ENCODE measurements at regions not wholly inside any gene's neighbourhood (a gene's known extent, or its start where the extent isn't known, plus 50 kb on each side); places are given as distances from the start of the nearest gene placed in this dataset.

DNA sequence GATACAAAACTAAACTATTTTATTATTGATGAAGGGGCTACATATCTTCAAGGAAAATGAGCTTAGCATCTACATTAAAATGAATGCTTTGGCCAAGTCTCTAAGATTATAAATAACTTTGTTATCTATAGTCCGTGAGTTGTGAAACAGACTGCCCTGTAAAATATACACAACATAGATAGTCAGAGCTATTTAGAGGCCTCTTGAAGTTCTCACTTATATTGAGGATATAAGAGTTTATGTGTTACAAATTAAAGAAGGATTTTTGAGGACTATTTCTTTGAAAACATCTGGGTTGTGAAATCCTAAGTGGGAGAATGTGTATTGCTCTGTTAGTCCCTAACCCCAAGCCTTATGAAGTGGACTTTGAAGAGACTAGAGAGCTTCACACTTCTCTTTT lies 292.0 kb upstream of the CDH2 start:
- Histone ChIP-seq H3K9ac (replicated peaks in 1 of 4; ENCODE audit: extremely low read depth in 1 of 4, low read depth in 3 of 4, low read length in 3 of 4) (no peak overlapping the region), H3K4ac (replicated peaks; ENCODE audit: insufficient read length, low read depth, low read length) (no peak overlapping the region), H2BK5ac (ENCODE audit: low read depth, low read length) (no peak overlapping the region), H4K8ac (ENCODE audit: extremely low read depth, insufficient read depth, low read length) (no peak overlapping the region), H3K4me3 (ENCODE audit: extremely low read depth in 1 of 4, insufficient read depth in 2 of 4, low read depth in 3 of 4, low read length in 4 of 4) (no peak overlapping the region), H2BK12ac (ENCODE audit: low read depth, low read length) (no peak overlapping the region), H3K23me2 (ENCODE audit: low read depth, low read length) (no peaks in the 10 kb centered on the region), H4K20me1 (replicated peaks in 1 of 2; ENCODE audit: control insufficient read depth in 1 of 2, insufficient read depth in 2 of 2, low read length in 2 of 2) (no peaks in the 10 kb centered on the region), H3K9me3 (ENCODE audit: insufficient read depth in 2 of 2, low read depth in 1 of 2, low read length in 1 of 2) (peaks cover 0 to 2% of the 10 kb centered on the region in 2 experiments; a peak in 1 of 4 replicates), H3K56ac (replicated peaks; ENCODE audit: insufficient read length, low read depth, low read length) (no peak overlapping the region), H4K91ac (replicated peaks; ENCODE audit: insufficient read length, low read length) (no peak overlapping the region), H3K4me2 (ENCODE audit: insufficient read depth in 1 of 2, low read depth in 2 of 2, low read length in 2 of 2) (no peak overlapping the region), H3K79me2 (ENCODE audit: control insufficient read depth in 1 of 2, insufficient read depth in 2 of 2, low read length in 2 of 2) (no peaks in the 10 kb centered on the region), H3K18ac (ENCODE audit: extremely low read depth, low read length) (no peak overlapping the region), H2AFZ (ENCODE audit: low read length) (no peak overlapping the region), H4K5ac (ENCODE audit: insufficient read length, low read depth, low read length) (no peak overlapping the region), H2AK5ac (ENCODE audit: low read depth, low read length) (no peak overlapping the region), H3K79me1 (ENCODE audit: low read depth, low read length) (no peaks in the 10 kb centered on the region), H3K27me3 (replicated peaks in 1 of 4; ENCODE audit: control insufficient read depth in 3 of 4, extremely low read depth in 1 of 4, insufficient read depth in 3 of 4, low read length in 3 of 4) (no peaks in the 10 kb centered on the region), H3K36me3 (ENCODE audit: control insufficient read depth in 2 of 4, insufficient read depth in 4 of 4, low read length in 3 of 4) (no peaks in the 10 kb centered on the region), H3K14ac (ENCODE audit: insufficient read length) (no peak overlapping the region), H3K27ac (ENCODE audit: low read depth, low read length) (no peak overlapping the region), H2BK120ac (replicated peaks; ENCODE audit: low read depth, low read length) (no peak overlapping the region), H3K23ac (ENCODE audit: insufficient read length) (no peak overlapping the region), H2BK15ac (ENCODE audit: low read length) (no peak overlapping the region), H3K4me1 (replicated peaks in 1 of 4; ENCODE audit: control insufficient read depth in 3 of 4, insufficient read depth in 4 of 4, low read length in 3 of 4) (no peaks in the 10 kb centered on the region), H2BK20ac (ENCODE audit: low read length) (no peak overlapping the region)
- TF ChIP-seq RBBP5 (IDR thresholded peaks at IDR 0.05; ENCODE audit: borderline replicate concordance, low read depth, low read length): no peak
- TF ChIP-seq JUN (IDR thresholded peaks at IDR 0.05; ENCODE audit: low read depth, low read length): no peak
- no peak for TF ChIP-seq PHF8 (conservative IDR thresholded peaks at IDR 0.05; ENCODE audit: low read depth, low read length)
- TF ChIP-seq KDM5A (IDR thresholded peaks at IDR 0.05; ENCODE audit: low read length): no peak
- no peak for TF ChIP-seq BACH1 (IDR thresholded peaks at IDR 0.05; ENCODE audit: low read length)
- no peak for TF ChIP-seq ZNF274 (IDR thresholded peaks at IDR 0.05; ENCODE audit: borderline replicate concordance, extremely low read depth, low read length)
- no peak for TF ChIP-seq RAD21 (IDR thresholded peaks at IDR 0.05 in 1 of 2, conservative IDR thresholded peaks at IDR 0.05 in 1 of 2; ENCODE audit: low read depth in 2 of 2, low read length in 2 of 2)
- TF ChIP-seq POU5F1 (IDR thresholded peaks at IDR 0.05; ENCODE audit: low read depth, low read length): no peak
- TF ChIP-seq SRF (IDR thresholded peaks at IDR 0.05; ENCODE audit: low read depth, low read length): no peak
- TF ChIP-seq POLR2A (IDR thresholded peaks at IDR 0.05; ENCODE audit: control extremely low read depth in 1 of 2, low read depth in 2 of 2, low read length in 2 of 2): no peak
- TF ChIP-seq SIX5 (IDR thresholded peaks at IDR 0.05; ENCODE audit: low read depth, low read length): no peak
- no peak for FAIRE-seq
- WGBS, 2 experiments (ENCODE audit: extremely low coverage in 1 of 2, insufficient coverage in 1 of 2, insufficient read length in 1 of 2, insufficient replicate concordance in 2 of 2, low coverage in 1 of 2, low lambda C conversion rate in 2 of 2, missing lambda C conversion rate in 1 of 2): 94% methylated on average over 1 of the region's 1 CpG; no CpG with 5 or more reads in 1 of the 2 experiments
- POLR2A ChIA-PET (ENCODE audit: partially characterized antibody): interaction anchor here (1.5 kb wide), 1 partner anchor 11 kb away, joined by 3 read pairs; no protein-coding TSS in a partner anchor
- CTCF ChIA-PET (ENCODE audit: partially characterized antibody): interaction anchor here (0.7 kb wide), 2 partner anchors 12 to 612 kb away, joined by 3 read pairs; no protein-coding TSS in a partner anchor
- no peak for DNase-seq (ENCODE audit: low read depth in 1 of 2, low spot score in 2 of 2)
